Thoracic aorta (tissue), 2 donors: ENCODE measurements at regions not wholly inside any gene's neighbourhood (a gene's known extent, or its start where the extent isn't known, plus 50 kb on each side); places are given as distances from the start of the nearest gene placed in this dataset.

ENCODE experiments used
- ATAC-seq: fragments of 150-250 bp; one replicate; pipeline ENCODE4 v1.8.0; 2017; ENCODE audit warnings: low read depth; ENCODE audit not compliant: insufficient number of reproducible peaks, low FRiP score
- DNase-seq: peaks from one replicate; pipeline ENCODE4 v3.0.0-alpha.2; 2020; ENCODE audit warnings: low spot score
- H3K27ac ChIP-seq, 2 donors: fragments of 200-600 bp; sonication (generic); 1 replicate in 1 of 2; 2 replicates in 1 of 2; pipeline ENCODE4 v1.5.1; 2016; ENCODE audit warnings: mild to moderate bottlenecking in 2 of 2, moderate library complexity in 2 of 2
- H3K27me3 ChIP-seq: fragments of 200-600 bp; sonication (generic); replicated peaks from 2 replicates; pipeline ENCODE4 v1.6.0; 2016; ENCODE audit warnings: mild to moderate bottlenecking; ENCODE audit not compliant: insufficient read depth
- H3K36me3 ChIP-seq: fragments of 200-600 bp; sonication (generic); one replicate; pipeline ENCODE4 v1.5.1; 2016
- H3K4me1 ChIP-seq, 2 donors: fragments of 200-600 bp; sonication (generic); 1 replicate in 1 of 2; 2 replicates in 1 of 2; pipeline versions ENCODE4 v1.5.1 to v1.6.0; 2016; ENCODE audit warnings: low read depth in 2 of 2, mild to moderate bottlenecking in 1 of 2; ENCODE audit not compliant: control insufficient read depth in 1 of 2
- H3K4me3 ChIP-seq: fragments of 200-600 bp; sonication (generic); 2 replicates; pipeline ENCODE4 v1.5.1; 2016; ENCODE audit warnings: mild to moderate bottlenecking
- H3K9me3 ChIP-seq: fragments of 200-600 bp; sonication (generic); 2 replicates; pipeline ENCODE4 v1.5.1; 2016
- TF ChIP-seq, protein P1 (sequence below): fragments of 200-600 bp; sonication (generic); IDR thresholded peaks from one replicate; pipeline ENCODE4 v1.5.1; 2019; ENCODE audit warnings: antibody characterized with exemption

- H3K4me1 ChIP-seq = no peaks in the 10 kb centered on the region
- H3K9me3 ChIP-seq = no peaks in the 10 kb centered on the region
- H3K4me3 ChIP-seq = no peak overlapping the region
- TF ChIP-seq, protein P1, sequence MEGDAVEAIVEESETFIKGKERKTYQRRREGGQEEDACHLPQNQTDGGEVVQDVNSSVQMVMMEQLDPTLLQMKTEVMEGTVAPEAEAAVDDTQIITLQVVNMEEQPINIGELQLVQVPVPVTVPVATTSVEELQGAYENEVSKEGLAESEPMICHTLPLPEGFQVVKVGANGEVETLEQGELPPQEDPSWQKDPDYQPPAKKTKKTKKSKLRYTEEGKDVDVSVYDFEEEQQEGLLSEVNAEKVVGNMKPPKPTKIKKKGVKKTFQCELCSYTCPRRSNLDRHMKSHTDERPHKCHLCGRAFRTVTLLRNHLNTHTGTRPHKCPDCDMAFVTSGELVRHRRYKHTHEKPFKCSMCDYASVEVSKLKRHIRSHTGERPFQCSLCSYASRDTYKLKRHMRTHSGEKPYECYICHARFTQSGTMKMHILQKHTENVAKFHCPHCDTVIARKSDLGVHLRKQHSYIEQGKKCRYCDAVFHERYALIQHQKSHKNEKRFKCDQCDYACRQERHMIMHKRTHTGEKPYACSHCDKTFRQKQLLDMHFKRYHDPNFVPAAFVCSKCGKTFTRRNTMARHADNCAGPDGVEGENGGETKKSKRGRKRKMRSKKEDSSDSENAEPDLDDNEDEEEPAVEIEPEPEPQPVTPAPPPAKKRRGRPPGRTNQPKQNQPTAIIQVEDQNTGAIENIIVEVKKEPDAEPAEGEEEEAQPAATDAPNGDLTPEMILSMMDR = no peak
- DNase-seq = no peak
- ATAC-seq = no peak
- no peaks in the 10 kb centered on the region for H3K36me3 ChIP-seq
- no peaks in the 10 kb centered on the region for H3K27me3 ChIP-seq
- H3K27ac ChIP-seq = no peak overlapping the region
These were observed 592.3 kb downstream of the MAT2B start for GRCh38 chr5:164097749-164098148.

- Histone ChIP-seq H3K4me3 (no peak overlapping the region), H3K36me3 (no peaks in the 10 kb centered on the region), H3K9me3 (no peaks in the 10 kb centered on the region), H3K27me3 (no peaks in the 10 kb centered on the region), H3K27ac (no peak overlapping the region), H3K4me1 (no peaks in the 10 kb centered on the region)
- no peak for DNase-seq
- TF ChIP-seq, protein P1 = no peak
- no peak for ATAC-seq
These were observed 593.1 kb downstream of the MAT2B start for GRCh38 chr5:164098531-164098930.

DNA sequence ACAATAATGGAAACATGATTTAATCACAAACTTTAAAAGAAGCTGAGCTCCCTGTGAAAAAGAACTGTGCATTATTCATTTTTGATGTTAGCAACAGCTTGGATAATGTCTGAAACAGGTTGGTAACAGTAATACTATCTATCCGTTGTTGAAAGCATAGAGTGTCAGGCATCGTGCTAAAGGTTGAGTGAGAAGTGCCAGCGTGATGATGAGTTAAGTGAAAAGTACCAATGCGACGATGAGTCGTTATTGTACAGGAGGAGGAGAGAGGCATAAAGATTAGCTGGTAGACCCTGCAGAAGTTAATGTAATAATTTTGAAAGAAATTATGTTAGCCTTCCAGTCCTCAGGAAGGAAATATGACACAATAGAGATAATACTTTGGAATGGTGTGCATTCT is 593.6 kb downstream of the MAT2B start:
- Histone ChIP-seq H3K9me3 (no peaks in the 10 kb centered on the region), H3K4me3 (no peak overlapping the region), H3K4me1 (no peaks in the 10 kb centered on the region), H3K27me3 (no peaks in the 10 kb centered on the region), H3K27ac (no peak overlapping the region), H3K36me3 (no peaks in the 10 kb centered on the region)
- TF ChIP-seq, protein P1 = no peak
- no peak for DNase-seq
- ATAC-seq = no peak

- ATAC-seq = no peak
- Histone ChIP-seq H3K27ac (no peak overlapping the region), H3K36me3 (no peaks in the 10 kb centered on the region), H3K27me3 (no peaks in the 10 kb centered on the region), H3K4me1 (no peaks in the 10 kb centered on the region), H3K9me3 (no peaks in the 10 kb centered on the region), H3K4me3 (no peak overlapping the region)
- DNase-seq = no peak
- TF ChIP-seq, protein P1 = no peak
These were observed 610.0 kb downstream of the MAT2B start for GRCh38 chr5:164115420-164115819.

- Histone ChIP-seq H3K36me3 (no peaks in the 10 kb centered on the region), H3K27ac (no peak overlapping the region), H3K4me1 (no peaks in the 10 kb centered on the region), H3K27me3 (no peaks in the 10 kb centered on the region), H3K9me3 (no peaks in the 10 kb centered on the region), H3K4me3 (no peak overlapping the region)
- TF ChIP-seq, protein P1 = no peak
- no peak for DNase-seq
- ATAC-seq = no peak
These were observed 614.5 kb downstream of the MAT2B start for GRCh38 chr5:164119806-164120447.
